KBM-7 (cell line): ENCODE measurements at regions not wholly inside any gene's neighbourhood (a gene's known extent, or its start where the extent isn't known, plus 50 kb on each side); places are given as distances from the start of the nearest gene placed in this dataset.

Experiments used
- DNase-seq: peaks from one replicate; pipeline ENCODE4 v3.0.0-alpha.2; 2015
- in situ Hi-C: fragments of 300-500 bp; cut with MboI; formaldehyde crosslinking; loops from 2 replicates; pipeline ENCODE4 v1.14.3; 2020; ENCODE audit warnings: low sequenced_read_pairs, low pct_unique_long_range_greater_than_20kb, mixed read lengths

GRCh38 chr5:125199373-125199772 is 452.9 kb upstream of the ZNF608 start:
- in situ Hi-C loops, result no loop called here
- DNase-seq, result no peak

GRCh38 chr5:125199968-125200865 is 453.8 kb upstream of the ZNF608 start:
- no peak for DNase-seq

GRCh38 chr5:125200866-125201373 is 454.5 kb upstream of the ZNF608 start:
- in situ Hi-C loops, result no loop called here

More at GRCh38 chr5:125199968-125200865, 453.8 kb upstream of the ZNF608 start:
- in situ Hi-C loops, result no loop called here

GRCh38 chr5:125201446-125202052 is 455.1 kb upstream of the ZNF608 start:
- no peak for DNase-seq
- in situ Hi-C loops, result no loop called here

More at GRCh38 chr5:125200866-125201373, 454.5 kb upstream of the ZNF608 start:
- no peak for DNase-seq

GRCh38 chr5:125202353-125202752 is 455.9 kb upstream of the ZNF608 start:
- in situ Hi-C loops, result no loop called here

GRCh38 chr5:125202871-125203438 is 456.5 kb upstream of the ZNF608 start:
- in situ Hi-C loops, result no loop called here
- DNase-seq, result no peak

More at GRCh38 chr5:125202353-125202752, 455.9 kb upstream of the ZNF608 start:
- DNase-seq, result no peak

- in situ Hi-C loops, result no loop called here
- no peak for DNase-seq
These were observed 457.5 kb upstream of the ZNF608 start for GRCh38 chr5:125203912-125204311.

- no peak for DNase-seq
- in situ Hi-C loops, result no loop called here
These were observed 459.3 kb upstream of the ZNF608 start for GRCh38 chr5:125205601-125206225.

- in situ Hi-C loops, result no loop called here
- DNase-seq, result no peak
These were observed 461.4 kb upstream of the ZNF608 start for GRCh38 chr5:125207856-125208255.

GRCh38 chr5:125209650-125210049 is 463.2 kb upstream of the ZNF608 start:
- no peak for DNase-seq
- in situ Hi-C loops, result no loop called here

- DNase-seq, result no peak
- in situ Hi-C loops, result no loop called here
These were observed 464.0 kb upstream of the ZNF608 start for GRCh38 chr5:125210242-125210947.

- in situ Hi-C loops, result no loop called here
- DNase-seq, result no peak
These were observed 467.6 kb upstream of the ZNF608 start for GRCh38 chr5:125214080-125214479.

- in situ Hi-C loops, result no loop called here
- DNase-seq, result no peak
These were observed 469.2 kb upstream of the ZNF608 start for GRCh38 chr5:125215593-125215992.

GRCh38 chr5:125219710-125220109 is 473.3 kb upstream of the ZNF608 start:
- in situ Hi-C loops, result no loop called here
- no peak for DNase-seq

GRCh38 chr5:125220284-125220683 is 473.8 kb upstream of the ZNF608 start:
- DNase-seq, result no peak
- in situ Hi-C loops, result no loop called here

GRCh38 chr5:125222597-125223240 is 476.3 kb upstream of the ZNF608 start:
- in situ Hi-C loops, result no loop called here
- DNase-seq, result no peak

GRCh38 chr5:125225424-125225823 is 479.0 kb upstream of the ZNF608 start:
- DNase-seq, result no peak
- in situ Hi-C loops, result no loop called here

GRCh38 chr5:125226825-125227224 is 480.4 kb upstream of the ZNF608 start:
- DNase-seq, result no peak
- in situ Hi-C loops, result no loop called here
